Prostate gland (tissue), 2 donors: ENCODE measurements at regions not wholly inside any gene's neighbourhood (a gene's known extent, or its start where the extent isn't known, plus 50 kb on each side); places are given as distances from the start of the nearest gene placed in this dataset.

Source experiments
- POLR2A ChIP-seq: fragments of 450-650 bp; IDR thresholded peaks from one replicate; pipeline ENCODE4 v1.6.1; 2016; ENCODE audit warnings: antibody characterized with exemption, mild to moderate bottlenecking
- POLR2AphosphoS5 ChIP-seq: sonication (generic); formaldehyde crosslinking; IDR thresholded peaks from one replicate; pipeline ENCODE4 v1.6.1; 2017; ENCODE audit warnings: antibody characterized with exemption
- TF ChIP-seq, protein P1 (sequence below), 4 experiments: fragments of 200-600 bp in 2 of 4; fragments of 450-650 bp in 2 of 4; sonication (generic) in 2 of 4; IDR thresholded peaks; 1 replicate in 3 of 4; 2 replicates in 1 of 4; pipeline ENCODE4 v1.5.1; 2016 to 2019; ENCODE audit warnings: antibody characterized with exemption in 4 of 4, mild to moderate bottlenecking in 2 of 4, moderate library complexity in 2 of 4

DNA sequence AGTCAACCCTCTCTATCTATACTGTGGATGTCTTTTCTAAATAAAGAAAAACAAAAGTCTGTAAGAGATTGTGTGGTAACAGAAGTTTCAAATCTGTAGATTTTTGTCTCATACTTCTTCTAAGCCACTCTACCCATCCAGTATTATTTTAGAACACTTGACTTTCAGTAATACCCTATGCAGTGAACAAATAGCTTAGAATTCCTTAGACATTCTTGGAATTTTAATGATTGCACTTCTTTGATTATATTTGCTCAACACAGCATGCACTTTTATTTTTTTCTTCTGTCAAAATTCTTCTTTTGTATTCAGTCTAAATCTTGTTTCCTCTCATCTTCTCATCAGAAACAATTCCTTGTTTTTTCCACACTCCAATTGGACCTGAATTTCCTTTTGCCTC lies 1080.2 kb downstream of the SUCLG1 start:
- TF ChIP-seq, protein P1, sequence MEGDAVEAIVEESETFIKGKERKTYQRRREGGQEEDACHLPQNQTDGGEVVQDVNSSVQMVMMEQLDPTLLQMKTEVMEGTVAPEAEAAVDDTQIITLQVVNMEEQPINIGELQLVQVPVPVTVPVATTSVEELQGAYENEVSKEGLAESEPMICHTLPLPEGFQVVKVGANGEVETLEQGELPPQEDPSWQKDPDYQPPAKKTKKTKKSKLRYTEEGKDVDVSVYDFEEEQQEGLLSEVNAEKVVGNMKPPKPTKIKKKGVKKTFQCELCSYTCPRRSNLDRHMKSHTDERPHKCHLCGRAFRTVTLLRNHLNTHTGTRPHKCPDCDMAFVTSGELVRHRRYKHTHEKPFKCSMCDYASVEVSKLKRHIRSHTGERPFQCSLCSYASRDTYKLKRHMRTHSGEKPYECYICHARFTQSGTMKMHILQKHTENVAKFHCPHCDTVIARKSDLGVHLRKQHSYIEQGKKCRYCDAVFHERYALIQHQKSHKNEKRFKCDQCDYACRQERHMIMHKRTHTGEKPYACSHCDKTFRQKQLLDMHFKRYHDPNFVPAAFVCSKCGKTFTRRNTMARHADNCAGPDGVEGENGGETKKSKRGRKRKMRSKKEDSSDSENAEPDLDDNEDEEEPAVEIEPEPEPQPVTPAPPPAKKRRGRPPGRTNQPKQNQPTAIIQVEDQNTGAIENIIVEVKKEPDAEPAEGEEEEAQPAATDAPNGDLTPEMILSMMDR (IDR thresholded peaks at IDR 0.05) = no peak
- TF ChIP-seq POLR2A = no peak
- no peak for TF ChIP-seq POLR2AphosphoS5
